ENCODE measurements at regions not wholly inside any gene's neighbourhood (a gene's known extent, or its start where the extent isn't known, plus 50 kb on each side); places are given as distances from the start of the nearest gene placed in this dataset.

DNA sequence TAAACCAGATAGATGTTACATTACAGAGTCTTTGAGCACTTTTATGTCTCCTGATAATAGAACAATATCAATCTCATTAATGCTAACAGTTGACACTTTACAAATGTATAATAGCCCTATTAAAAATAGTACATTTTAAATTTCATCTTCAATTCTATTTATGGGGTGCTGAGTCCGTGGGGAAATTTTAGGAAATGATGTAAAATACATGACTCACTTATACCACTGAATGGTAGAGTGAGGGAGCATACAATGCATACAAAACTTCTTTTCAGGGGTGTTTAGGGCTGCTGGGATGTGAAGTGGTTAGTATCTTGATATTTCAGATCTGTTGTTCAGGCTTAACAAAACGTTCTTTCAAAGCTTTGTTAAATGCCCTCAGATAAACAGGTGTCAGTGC lies 696.2 kb downstream of the TRAM1L1 start:
- Histone ChIP-seq H3K9me3 (replicated peaks) (no peaks in the 10 kb centered on the region), H3K27ac (replicated peaks) (no peak overlapping the region), H3K27me3 (ENCODE audit: low read depth) (no peaks in the 10 kb centered on the region), H3K36me3 (no peaks in the 10 kb centered on the region), H3K4me3 (no peak overlapping the region), H3K4me1 (no peaks in the 10 kb centered on the region)
- TF ChIP-seq, protein P1, sequence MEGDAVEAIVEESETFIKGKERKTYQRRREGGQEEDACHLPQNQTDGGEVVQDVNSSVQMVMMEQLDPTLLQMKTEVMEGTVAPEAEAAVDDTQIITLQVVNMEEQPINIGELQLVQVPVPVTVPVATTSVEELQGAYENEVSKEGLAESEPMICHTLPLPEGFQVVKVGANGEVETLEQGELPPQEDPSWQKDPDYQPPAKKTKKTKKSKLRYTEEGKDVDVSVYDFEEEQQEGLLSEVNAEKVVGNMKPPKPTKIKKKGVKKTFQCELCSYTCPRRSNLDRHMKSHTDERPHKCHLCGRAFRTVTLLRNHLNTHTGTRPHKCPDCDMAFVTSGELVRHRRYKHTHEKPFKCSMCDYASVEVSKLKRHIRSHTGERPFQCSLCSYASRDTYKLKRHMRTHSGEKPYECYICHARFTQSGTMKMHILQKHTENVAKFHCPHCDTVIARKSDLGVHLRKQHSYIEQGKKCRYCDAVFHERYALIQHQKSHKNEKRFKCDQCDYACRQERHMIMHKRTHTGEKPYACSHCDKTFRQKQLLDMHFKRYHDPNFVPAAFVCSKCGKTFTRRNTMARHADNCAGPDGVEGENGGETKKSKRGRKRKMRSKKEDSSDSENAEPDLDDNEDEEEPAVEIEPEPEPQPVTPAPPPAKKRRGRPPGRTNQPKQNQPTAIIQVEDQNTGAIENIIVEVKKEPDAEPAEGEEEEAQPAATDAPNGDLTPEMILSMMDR (IDR thresholded peaks at IDR 0.05; ENCODE audit: borderline replicate concordance) = no peak
- intact Hi-C loops (cut with micrococcal nuclease) = no loop called here
- DNase-seq = no peak

DNA sequence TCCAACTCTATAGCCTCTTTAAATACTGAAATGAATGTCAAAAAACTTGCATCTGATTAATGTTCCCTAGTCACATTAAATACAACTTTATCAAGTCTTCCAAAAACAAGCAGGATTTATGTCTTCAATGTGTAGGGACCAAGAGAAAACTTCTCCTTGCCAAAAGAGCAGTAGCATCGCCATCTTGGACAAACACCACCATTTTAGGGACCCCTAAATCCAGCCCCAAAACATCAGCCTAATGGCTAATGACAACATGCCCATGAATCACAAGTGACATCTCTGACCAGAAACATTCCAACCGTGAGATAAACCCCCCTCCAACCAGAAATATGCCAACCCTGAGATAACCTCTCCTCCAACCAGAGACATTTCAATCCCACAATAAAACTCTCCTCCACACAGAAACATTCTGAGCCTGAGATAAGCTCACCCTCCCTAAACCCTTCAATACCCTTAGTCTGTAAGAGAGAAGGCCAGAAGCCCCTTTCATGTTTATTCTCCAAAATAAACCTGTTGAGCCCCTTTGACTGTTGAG lies 697.4 kb downstream of the TRAM1L1 start:
- intact Hi-C loops (cut with micrococcal nuclease) = no loop called here
- no peak overlapping the region for H3K27ac ChIP-seq (replicated peaks)
- no peak for DNase-seq
- H3K36me3 ChIP-seq = no peaks in the 10 kb centered on the region
- no peak overlapping the region for H3K4me3 ChIP-seq
- no peaks in the 10 kb centered on the region for H3K9me3 ChIP-seq (replicated peaks)
- no peaks in the 10 kb centered on the region for H3K27me3 ChIP-seq (ENCODE audit: low read depth)
- H3K4me1 ChIP-seq = no peaks in the 10 kb centered on the region
- TF ChIP-seq, protein P1 (IDR thresholded peaks at IDR 0.05; ENCODE audit: borderline replicate concordance) = no peak

DNA sequence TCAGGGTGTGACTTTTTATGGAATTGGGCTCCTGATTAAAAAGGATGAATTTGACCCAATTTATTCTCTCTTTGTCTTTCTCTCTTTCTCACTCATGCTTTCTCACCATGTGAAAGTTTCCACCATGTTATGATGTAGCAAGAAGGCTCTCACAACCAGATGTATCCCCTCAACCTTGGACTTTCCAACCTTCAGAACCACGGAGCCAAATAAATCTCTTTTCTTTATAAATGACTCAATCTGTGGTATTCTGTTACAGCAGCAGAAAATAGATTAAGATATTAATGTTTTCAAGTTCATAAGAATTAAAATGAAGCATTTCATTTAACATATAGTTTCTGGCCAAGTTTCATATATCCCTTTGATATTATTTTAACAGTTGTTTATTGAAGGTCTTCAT lies 698.5 kb downstream of the TRAM1L1 start:
- no peaks in the 10 kb centered on the region for H3K36me3 ChIP-seq
- H3K4me3 ChIP-seq = no peak overlapping the region
- no peaks in the 10 kb centered on the region for H3K27me3 ChIP-seq (ENCODE audit: low read depth)
- intact Hi-C loops (cut with micrococcal nuclease) = no loop called here
- no peak overlapping the region for H3K27ac ChIP-seq (replicated peaks)
- TF ChIP-seq, protein P1 (IDR thresholded peaks at IDR 0.05; ENCODE audit: borderline replicate concordance) = no peak
- no peaks in the 10 kb centered on the region for H3K4me1 ChIP-seq
- no peaks in the 10 kb centered on the region for H3K9me3 ChIP-seq (replicated peaks)
- no peak for DNase-seq

DNA sequence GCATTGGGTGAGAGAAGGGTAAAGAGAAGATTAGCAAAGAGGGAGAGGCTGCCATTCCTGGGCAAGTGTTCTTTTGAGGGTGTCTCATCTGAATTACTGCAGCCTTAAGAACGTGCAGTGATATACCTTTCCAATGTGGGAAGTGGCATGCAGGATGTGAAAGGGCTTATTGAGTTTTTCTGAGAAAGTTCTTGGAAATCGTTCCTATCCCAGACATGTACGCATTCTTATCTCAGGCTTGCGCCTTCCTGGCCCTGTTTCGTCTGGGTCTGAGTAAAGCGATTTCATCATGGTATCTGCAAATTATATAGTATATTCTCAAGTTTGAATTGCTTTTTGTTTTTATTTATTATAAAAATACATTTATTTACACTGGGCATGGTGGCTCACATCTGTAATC lies 699.8 kb downstream of the TRAM1L1 start:
- H3K27ac ChIP-seq (replicated peaks) = no peak overlapping the region
- DNase-seq = no peak
- intact Hi-C loops (cut with micrococcal nuclease) = no loop called here

DNA sequence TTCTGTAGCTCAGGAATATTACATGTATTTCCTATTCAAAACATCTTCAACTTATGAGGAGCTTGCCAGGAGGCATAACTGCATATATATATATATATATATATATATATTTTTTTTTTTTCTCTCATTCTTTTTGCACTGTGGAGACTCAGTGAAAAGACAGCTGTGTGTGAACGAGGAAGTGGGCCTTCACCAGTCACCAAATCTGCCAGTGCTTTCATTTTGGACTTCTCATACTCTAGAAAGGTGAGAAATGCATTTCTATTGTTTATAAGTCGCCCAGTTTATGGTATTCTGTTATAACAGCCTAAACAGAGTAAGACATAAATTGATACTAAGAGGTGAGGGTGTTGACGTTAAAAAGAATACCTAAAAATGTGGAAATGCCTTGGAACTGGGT lies 710.6 kb downstream of the TRAM1L1 start:
- Histone ChIP-seq H3K36me3 (no peaks in the 10 kb centered on the region), H3K9me3 (replicated peaks) (peaks cover 14% of the 10 kb centered on the region), H3K4me1 (no peaks in the 10 kb centered on the region), H3K27me3 (ENCODE audit: low read depth) (no peaks in the 10 kb centered on the region), H3K4me3 (no peak overlapping the region), H3K27ac (replicated peaks) (no peak overlapping the region)
- DNase-seq = no peak
- intact Hi-C loops (cut with micrococcal nuclease) = no loop called here
- TF ChIP-seq, protein P1 (IDR thresholded peaks at IDR 0.05; ENCODE audit: borderline replicate concordance) = no peak

More for the DNA sequence above, 699.8 kb downstream of the TRAM1L1 start:
- no peaks in the 10 kb centered on the region for H3K4me1 ChIP-seq
- H3K4me3 ChIP-seq = no peak overlapping the region
- H3K36me3 ChIP-seq = no peaks in the 10 kb centered on the region
- no peaks in the 10 kb centered on the region for H3K9me3 ChIP-seq (replicated peaks)
- H3K27me3 ChIP-seq (ENCODE audit: low read depth) = no peaks in the 10 kb centered on the region
- TF ChIP-seq, protein P1 (IDR thresholded peaks at IDR 0.05; ENCODE audit: borderline replicate concordance) = no peak

Measured in left ventricle myocardium inferior (tissue), 1 donor.